Fibroblast of lung (primary cell): ENCODE measurements at regions not wholly inside any gene's neighbourhood (a gene's known extent, or its start where the extent isn't known, plus 50 kb on each side); places are given as distances from the start of the nearest gene placed in this dataset.

Source experiments
- EZH2 ChIP-seq: IDR thresholded peaks from 2 replicates; pipeline ENCODE4 v1.5.1; 2012; ENCODE audit warnings: low read length, control low read depth, mild to moderate bottlenecking; ENCODE audit errors: missing control alignments
- TF ChIP-seq, protein P1 (sequence below), 2 donors: IDR thresholded peaks in 1 of 2; conservative IDR thresholded peaks in 1 of 2; 1 replicate in 1 of 2; 2 replicates in 1 of 2; pipeline ENCODE4 v1.5.1; 2011 to 2012; ENCODE audit warnings: low read length in 2 of 2, control low read depth in 1 of 2, inconsistent platforms in 1 of 2, low read depth in 1 of 2, mild to moderate bottlenecking in 1 of 2

DNA sequence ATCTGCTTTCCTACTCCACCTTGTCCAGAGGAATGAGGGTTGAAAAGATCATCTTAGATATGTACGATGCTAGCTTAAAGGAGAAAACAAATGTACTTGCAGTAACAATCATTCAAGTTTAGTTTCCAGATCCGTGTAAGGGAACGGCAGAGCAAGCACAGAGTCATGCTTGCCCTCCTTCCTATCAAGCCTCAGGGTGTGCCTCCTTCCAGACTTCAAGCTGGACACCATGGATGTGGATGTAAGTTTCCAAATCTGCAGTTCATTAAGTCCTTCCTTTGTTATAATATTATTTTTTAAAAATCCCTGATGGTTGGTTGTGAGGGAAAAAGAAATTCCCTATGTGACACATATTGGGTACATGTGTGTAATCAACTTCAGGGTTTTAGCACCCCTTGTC lies 238.9 kb upstream of the NT5C1B start:
- no peak for TF ChIP-seq EZH2
- TF ChIP-seq, protein P1, sequence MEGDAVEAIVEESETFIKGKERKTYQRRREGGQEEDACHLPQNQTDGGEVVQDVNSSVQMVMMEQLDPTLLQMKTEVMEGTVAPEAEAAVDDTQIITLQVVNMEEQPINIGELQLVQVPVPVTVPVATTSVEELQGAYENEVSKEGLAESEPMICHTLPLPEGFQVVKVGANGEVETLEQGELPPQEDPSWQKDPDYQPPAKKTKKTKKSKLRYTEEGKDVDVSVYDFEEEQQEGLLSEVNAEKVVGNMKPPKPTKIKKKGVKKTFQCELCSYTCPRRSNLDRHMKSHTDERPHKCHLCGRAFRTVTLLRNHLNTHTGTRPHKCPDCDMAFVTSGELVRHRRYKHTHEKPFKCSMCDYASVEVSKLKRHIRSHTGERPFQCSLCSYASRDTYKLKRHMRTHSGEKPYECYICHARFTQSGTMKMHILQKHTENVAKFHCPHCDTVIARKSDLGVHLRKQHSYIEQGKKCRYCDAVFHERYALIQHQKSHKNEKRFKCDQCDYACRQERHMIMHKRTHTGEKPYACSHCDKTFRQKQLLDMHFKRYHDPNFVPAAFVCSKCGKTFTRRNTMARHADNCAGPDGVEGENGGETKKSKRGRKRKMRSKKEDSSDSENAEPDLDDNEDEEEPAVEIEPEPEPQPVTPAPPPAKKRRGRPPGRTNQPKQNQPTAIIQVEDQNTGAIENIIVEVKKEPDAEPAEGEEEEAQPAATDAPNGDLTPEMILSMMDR (conservative IDR thresholded peaks at IDR 0.05 in 1 of 2, IDR thresholded peaks at IDR 0.05 in 1 of 2; ENCODE audit: low read depth in 1 of 2, low read length in 2 of 2), result no peak
